Loucy (cell line): ENCODE measurements at regions not wholly inside any gene's neighbourhood (a gene's known extent, or its start where the extent isn't known, plus 50 kb on each side); places are given as distances from the start of the nearest gene placed in this dataset.

Experiments
- H2AFZ ChIP-seq: fragments of 200-600 bp; sonication (generic); 2 replicates; pipeline ENCODE4 v1.6.0; 2016; ENCODE audit warnings: antibody characterized with exemption, mild to moderate bottlenecking, low read length, moderate library complexity
- H3F3A ChIP-seq: fragments of 200-600 bp; 2 replicates; pipeline ENCODE4 v1.6.0; 2016; ENCODE audit warnings: antibody characterized with exemption, low read depth, mild to moderate bottlenecking
- H3K27me3 ChIP-seq: fragments of 200-600 bp; sonication (generic); 2 replicates; pipeline ENCODE4 v1.6.1; 2014; ENCODE audit warnings: low read length, mild to moderate bottlenecking; ENCODE audit not compliant: insufficient read depth, poor library complexity, severe bottlenecking
- H3K36me3 ChIP-seq: fragments of 200-600 bp; sonication (generic); 2 replicates; pipeline ENCODE4 v1.6.1; 2016; ENCODE audit warnings: low read length; ENCODE audit not compliant: insufficient read depth
- H3K4me1 ChIP-seq: fragments of 200-600 bp; sonication (generic); 2 replicates; pipeline ENCODE4 v1.5.1; 2014; ENCODE audit warnings: low read length, mild to moderate bottlenecking; ENCODE audit not compliant: insufficient read depth, poor library complexity, severe bottlenecking
- H3K4me2 ChIP-seq: fragments of 200-600 bp; sonication (generic); 2 replicates; pipeline ENCODE4 v1.6.0; 2014; ENCODE audit warnings: antibody characterized with exemption, low read length, low read depth, mild to moderate bottlenecking; ENCODE audit not compliant: poor library complexity, severe bottlenecking
- H3K4me3 ChIP-seq: fragments of 200-600 bp; sonication (generic); 2 replicates; pipeline ENCODE4 v1.5.1; 2014; ENCODE audit warnings: low read length, mild to moderate bottlenecking, mixed read lengths; ENCODE audit not compliant: poor library complexity, severe bottlenecking
- H3K79me2 ChIP-seq: fragments of 200-600 bp; sonication (generic); 2 replicates; pipeline ENCODE4 v1.6.1; 2014; ENCODE audit warnings: low read length; ENCODE audit not compliant: insufficient read depth
- H3K9ac ChIP-seq: fragments of 200-600 bp; sonication (generic); 2 replicates; pipeline ENCODE4 v1.6.0; 2014; ENCODE audit warnings: mild to moderate bottlenecking, low read depth, low read length, moderate library complexity; ENCODE audit not compliant: poor library complexity, severe bottlenecking
- H3K9me2 ChIP-seq: fragments of 200-600 bp; sonication (generic); replicated peaks from 2 replicates; pipeline ENCODE4 v1.6.1; 2016; ENCODE audit warnings: low read depth, low read length, mixed read lengths
- H3K9me3 ChIP-seq: fragments of 200-600 bp; sonication (generic); 2 replicates; pipeline ENCODE4 v1.6.1; 2014; ENCODE audit warnings: mild to moderate bottlenecking, antibody characterized with exemption, low read length, low read depth; ENCODE audit not compliant: insufficient read depth
- H4K20me1 ChIP-seq: fragments of 200-600 bp; sonication (generic); 2 replicates; pipeline ENCODE4 v1.6.0; 2014; ENCODE audit warnings: antibody characterized with exemption, low read length, mild to moderate bottlenecking; ENCODE audit not compliant: insufficient read depth, poor library complexity, severe bottlenecking
- EZH2phosphoT487 ChIP-seq: fragments of 200-600 bp; IDR thresholded peaks from 2 replicates; pipeline ENCODE4 v1.6.1; 2018; ENCODE audit warnings: antibody characterized with exemption, mild to moderate bottlenecking, moderate library complexity, borderline replicate concordance
- TF ChIP-seq, protein P1 (sequence below): fragments of 200-600 bp; sonication (generic); conservative IDR thresholded peaks from 2 replicates; pipeline ENCODE4 v1.5.1; 2014; ENCODE audit warnings: mild to moderate bottlenecking, antibody characterized with exemption, low read length

DNA sequence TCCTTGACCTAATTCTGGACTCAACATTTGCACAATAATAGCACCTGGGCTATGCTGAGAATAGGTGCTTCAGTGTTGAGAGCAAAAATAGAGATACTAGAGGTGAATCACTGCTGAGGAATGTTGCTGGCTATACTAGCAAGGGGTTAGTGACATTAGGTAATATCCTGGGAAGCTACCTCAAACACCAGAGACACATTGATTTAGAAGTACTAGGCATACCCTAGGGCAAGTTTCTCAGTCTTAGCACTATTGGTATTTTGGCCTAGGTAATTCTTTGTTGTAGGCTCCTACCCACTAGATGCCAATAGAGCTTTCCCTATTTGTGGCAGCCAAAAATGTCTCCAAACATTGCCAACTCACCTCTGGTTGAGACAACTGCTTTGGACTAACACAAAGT is 484.0 kb upstream of the MBL2 start:
- Histone ChIP-seq H3K79me2 (no peaks in the 10 kb centered on the region), H3K27me3 (no peaks in the 10 kb centered on the region), H3K36me3 (no peaks in the 10 kb centered on the region), H3F3A (no peaks in the 10 kb centered on the region), H3K9me3 (no peaks in the 10 kb centered on the region), H3K9ac (no peak overlapping the region), H3K4me2 (no peak overlapping the region), H3K4me1 (no peaks in the 10 kb centered on the region), H3K9me2 (no peaks in the 10 kb centered on the region), H2AFZ (no peak overlapping the region), H3K4me3 (no peak overlapping the region), H4K20me1 (no peaks in the 10 kb centered on the region)
- no peak for TF ChIP-seq EZH2phosphoT487
- TF ChIP-seq, protein P1, sequence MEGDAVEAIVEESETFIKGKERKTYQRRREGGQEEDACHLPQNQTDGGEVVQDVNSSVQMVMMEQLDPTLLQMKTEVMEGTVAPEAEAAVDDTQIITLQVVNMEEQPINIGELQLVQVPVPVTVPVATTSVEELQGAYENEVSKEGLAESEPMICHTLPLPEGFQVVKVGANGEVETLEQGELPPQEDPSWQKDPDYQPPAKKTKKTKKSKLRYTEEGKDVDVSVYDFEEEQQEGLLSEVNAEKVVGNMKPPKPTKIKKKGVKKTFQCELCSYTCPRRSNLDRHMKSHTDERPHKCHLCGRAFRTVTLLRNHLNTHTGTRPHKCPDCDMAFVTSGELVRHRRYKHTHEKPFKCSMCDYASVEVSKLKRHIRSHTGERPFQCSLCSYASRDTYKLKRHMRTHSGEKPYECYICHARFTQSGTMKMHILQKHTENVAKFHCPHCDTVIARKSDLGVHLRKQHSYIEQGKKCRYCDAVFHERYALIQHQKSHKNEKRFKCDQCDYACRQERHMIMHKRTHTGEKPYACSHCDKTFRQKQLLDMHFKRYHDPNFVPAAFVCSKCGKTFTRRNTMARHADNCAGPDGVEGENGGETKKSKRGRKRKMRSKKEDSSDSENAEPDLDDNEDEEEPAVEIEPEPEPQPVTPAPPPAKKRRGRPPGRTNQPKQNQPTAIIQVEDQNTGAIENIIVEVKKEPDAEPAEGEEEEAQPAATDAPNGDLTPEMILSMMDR = no peak

DNA sequence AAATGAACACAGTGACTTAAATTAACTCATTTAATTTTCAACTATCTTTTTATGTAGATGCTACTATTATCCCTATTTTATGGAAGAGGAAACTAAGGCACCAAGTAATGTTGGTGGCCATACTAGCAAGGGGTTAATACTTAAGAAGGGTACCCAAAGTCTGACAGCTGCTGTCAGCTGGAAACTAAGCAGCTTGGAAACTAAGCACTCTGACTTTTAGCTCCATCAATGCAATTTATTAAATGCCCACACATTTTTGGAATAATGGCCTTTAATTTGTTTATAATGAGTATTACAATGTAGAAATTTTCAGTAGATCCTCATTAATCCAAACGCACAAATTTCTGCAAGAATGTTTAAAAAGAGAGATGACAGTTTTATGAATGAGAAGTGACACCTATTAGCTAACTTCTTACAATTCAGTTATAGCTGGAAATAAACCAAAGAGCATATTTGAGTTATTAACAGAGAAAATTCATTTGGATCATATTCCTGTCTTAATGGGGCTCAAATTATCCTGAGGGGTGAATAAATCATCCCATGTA is 483.1 kb upstream of the MBL2 start:
- Histone ChIP-seq H3K36me3 (no peaks in the 10 kb centered on the region), H3K79me2 (no peaks in the 10 kb centered on the region), H3K9me3 (no peaks in the 10 kb centered on the region), H3K9me2 (no peaks in the 10 kb centered on the region), H3K27me3 (no peaks in the 10 kb centered on the region), H2AFZ (no peak overlapping the region), H3K4me2 (no peak overlapping the region), H3K9ac (no peak overlapping the region), H3F3A (no peaks in the 10 kb centered on the region), H4K20me1 (no peaks in the 10 kb centered on the region), H3K4me1 (no peaks in the 10 kb centered on the region), H3K4me3 (no peak overlapping the region)
- TF ChIP-seq EZH2phosphoT487 = no peak
- TF ChIP-seq, protein P1 = no peak

DNA sequence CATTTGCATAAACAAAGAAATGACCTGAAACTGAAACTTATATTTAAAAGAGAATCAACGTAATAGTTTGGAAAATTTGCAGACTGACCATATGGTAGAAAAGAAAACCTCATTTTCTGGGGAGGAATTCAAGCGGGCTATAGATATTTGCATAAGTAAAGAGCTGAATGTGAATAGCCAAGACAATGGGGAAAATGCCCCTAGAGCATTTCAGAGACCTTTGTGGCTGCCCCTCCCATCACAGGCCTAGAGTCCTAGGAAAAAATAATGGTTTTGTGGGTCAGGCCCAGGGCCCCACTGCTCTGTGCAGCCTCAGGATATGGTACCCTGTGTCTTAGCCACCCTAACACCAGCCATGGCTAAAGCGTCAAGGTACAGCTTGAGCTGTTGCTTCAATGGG is 480.6 kb upstream of the MBL2 start:
- TF ChIP-seq, protein P1 = no peak
- TF ChIP-seq EZH2phosphoT487 = no peak
- H3K36me3 ChIP-seq = no peaks in the 10 kb centered on the region

More for the DNA sequence above, 480.6 kb upstream of the MBL2 start:
- Histone ChIP-seq H3K9ac (no peak overlapping the region), H2AFZ (no peak overlapping the region), H3K9me2 (no peaks in the 10 kb centered on the region), H3K79me2 (no peaks in the 10 kb centered on the region), H3K4me3 (no peak overlapping the region), H3K27me3 (no peaks in the 10 kb centered on the region), H3K9me3 (no peaks in the 10 kb centered on the region), H3K4me1 (no peaks in the 10 kb centered on the region), H4K20me1 (no peaks in the 10 kb centered on the region), H3K4me2 (no peak overlapping the region), H3F3A (no peaks in the 10 kb centered on the region)
